Peyer's patch (tissue), 4 donors: ENCODE measurements at regions not wholly inside any gene's neighbourhood (a gene's known extent, or its start where the extent isn't known, plus 50 kb on each side); places are given as distances from the start of the nearest gene placed in this dataset.

Experiments used
- POLR2A ChIP-seq, 2 donors: fragments of 450-650 bp; IDR thresholded peaks; one replicate each; pipeline ENCODE4 v1.5.1; 2017; ENCODE audit warnings: antibody characterized with exemption in 2 of 2, mild to moderate bottlenecking in 2 of 2, moderate library complexity in 2 of 2
- TF ChIP-seq, protein P1 (sequence below), 6 experiments: fragments of 450-650 bp in 4 of 6; fragments of 200-600 bp in 2 of 6; sonication (generic) in 1 of 6; IDR thresholded peaks; one replicate each; pipeline ENCODE4 v1.5.1; 2017 to 2019; ENCODE audit warnings: antibody characterized with exemption in 6 of 6, mild to moderate bottlenecking in 3 of 6, moderate library complexity in 1 of 6

DNA sequence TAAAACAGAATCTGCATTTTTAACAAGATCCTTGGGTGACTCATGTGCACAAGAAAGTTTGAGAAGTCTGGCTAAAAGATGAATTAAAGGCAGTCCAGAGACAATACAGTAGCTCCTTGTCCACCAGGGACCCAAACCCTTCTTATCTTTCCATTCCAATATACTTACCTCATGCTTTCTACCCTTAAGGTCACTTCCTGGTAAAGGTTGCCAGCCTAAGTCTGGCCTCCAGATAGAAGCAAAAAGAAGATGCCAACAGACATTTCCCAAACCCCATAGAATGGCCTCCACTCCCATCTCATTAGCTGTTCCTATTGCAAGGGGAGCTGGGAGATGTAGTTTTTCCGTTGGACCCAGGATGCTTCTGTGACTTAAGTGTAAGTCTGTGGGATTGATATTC, 101.4 kb upstream of the XYLT1 start:
- TF ChIP-seq, protein P1, sequence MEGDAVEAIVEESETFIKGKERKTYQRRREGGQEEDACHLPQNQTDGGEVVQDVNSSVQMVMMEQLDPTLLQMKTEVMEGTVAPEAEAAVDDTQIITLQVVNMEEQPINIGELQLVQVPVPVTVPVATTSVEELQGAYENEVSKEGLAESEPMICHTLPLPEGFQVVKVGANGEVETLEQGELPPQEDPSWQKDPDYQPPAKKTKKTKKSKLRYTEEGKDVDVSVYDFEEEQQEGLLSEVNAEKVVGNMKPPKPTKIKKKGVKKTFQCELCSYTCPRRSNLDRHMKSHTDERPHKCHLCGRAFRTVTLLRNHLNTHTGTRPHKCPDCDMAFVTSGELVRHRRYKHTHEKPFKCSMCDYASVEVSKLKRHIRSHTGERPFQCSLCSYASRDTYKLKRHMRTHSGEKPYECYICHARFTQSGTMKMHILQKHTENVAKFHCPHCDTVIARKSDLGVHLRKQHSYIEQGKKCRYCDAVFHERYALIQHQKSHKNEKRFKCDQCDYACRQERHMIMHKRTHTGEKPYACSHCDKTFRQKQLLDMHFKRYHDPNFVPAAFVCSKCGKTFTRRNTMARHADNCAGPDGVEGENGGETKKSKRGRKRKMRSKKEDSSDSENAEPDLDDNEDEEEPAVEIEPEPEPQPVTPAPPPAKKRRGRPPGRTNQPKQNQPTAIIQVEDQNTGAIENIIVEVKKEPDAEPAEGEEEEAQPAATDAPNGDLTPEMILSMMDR (IDR thresholded peaks at IDR 0.05): no peak
- TF ChIP-seq POLR2A (IDR thresholded peaks at IDR 0.05): no peak
